ENCODE measurements at regions not wholly inside any gene's neighbourhood (a gene's known extent, or its start where the extent isn't known, plus 50 kb on each side); places are given as distances from the start of the nearest gene placed in this dataset.

GRCh38 chr5:89072842-89073672 is 190.1 kb upstream of the MEF2C start:
- CTCF ChIA-PET, result interaction anchor here (0.6 kb wide), 2 partner anchors 17 to 950 kb away, joined by 3 to 6 read pairs; no protein-coding TSS in a partner anchor
- H3K27ac ChIP-seq, result no peak overlapping the region
- POLR2A ChIA-PET (ENCODE audit: low non-redundant PET), result interaction anchor here (0.5 kb wide), 1 partner anchor 637 kb away, joined by 8 read pairs; no protein-coding TSS in a partner anchor
- TF ChIP-seq, protein P1, sequence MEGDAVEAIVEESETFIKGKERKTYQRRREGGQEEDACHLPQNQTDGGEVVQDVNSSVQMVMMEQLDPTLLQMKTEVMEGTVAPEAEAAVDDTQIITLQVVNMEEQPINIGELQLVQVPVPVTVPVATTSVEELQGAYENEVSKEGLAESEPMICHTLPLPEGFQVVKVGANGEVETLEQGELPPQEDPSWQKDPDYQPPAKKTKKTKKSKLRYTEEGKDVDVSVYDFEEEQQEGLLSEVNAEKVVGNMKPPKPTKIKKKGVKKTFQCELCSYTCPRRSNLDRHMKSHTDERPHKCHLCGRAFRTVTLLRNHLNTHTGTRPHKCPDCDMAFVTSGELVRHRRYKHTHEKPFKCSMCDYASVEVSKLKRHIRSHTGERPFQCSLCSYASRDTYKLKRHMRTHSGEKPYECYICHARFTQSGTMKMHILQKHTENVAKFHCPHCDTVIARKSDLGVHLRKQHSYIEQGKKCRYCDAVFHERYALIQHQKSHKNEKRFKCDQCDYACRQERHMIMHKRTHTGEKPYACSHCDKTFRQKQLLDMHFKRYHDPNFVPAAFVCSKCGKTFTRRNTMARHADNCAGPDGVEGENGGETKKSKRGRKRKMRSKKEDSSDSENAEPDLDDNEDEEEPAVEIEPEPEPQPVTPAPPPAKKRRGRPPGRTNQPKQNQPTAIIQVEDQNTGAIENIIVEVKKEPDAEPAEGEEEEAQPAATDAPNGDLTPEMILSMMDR (conservative IDR thresholded peaks at IDR 0.05; ENCODE audit: low read depth), result no peak
- no peak for DNase-seq (ENCODE audit: low spot score)

DNA sequence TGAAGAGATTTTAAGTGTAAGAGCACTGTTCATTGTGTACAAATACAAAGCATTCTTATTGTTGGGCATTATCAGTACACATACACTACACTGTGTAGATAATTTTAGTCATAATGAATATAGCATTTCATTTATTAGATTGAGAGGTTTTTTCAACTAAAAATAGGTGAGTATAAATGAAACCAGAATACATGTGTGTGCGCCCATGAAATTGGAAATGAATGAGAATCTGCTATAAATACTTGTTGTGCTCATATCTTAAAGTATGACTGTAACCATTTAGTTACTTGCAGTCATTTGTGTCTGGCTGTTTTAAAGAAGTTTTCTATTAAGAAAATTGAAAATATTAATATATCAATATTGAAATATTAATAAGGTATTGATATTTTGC is 189.0 kb upstream of the MEF2C start:
- ChIA-PET POLR2A (ENCODE audit: low non-redundant PET) (no interaction called here), CTCF (interaction anchor here (0.6 kb wide), 1 partner anchor 1150 kb away, joined by 3 read pairs; no protein-coding TSS in a partner anchor)
- TF ChIP-seq, protein P1 (conservative IDR thresholded peaks at IDR 0.05; ENCODE audit: low read depth), result no peak
- no peak overlapping the region for H3K27ac ChIP-seq
- DNase-seq (ENCODE audit: low spot score), result no peak

GRCh38 chr5:89071101-89071940 is 188.3 kb upstream of the MEF2C start:
- no peak for DNase-seq (ENCODE audit: low spot score)
- TF ChIP-seq, protein P1 (conservative IDR thresholded peaks at IDR 0.05; ENCODE audit: low read depth), result no peak
- no peak overlapping the region for H3K27ac ChIP-seq
- ChIA-PET POLR2A (ENCODE audit: low non-redundant PET) (no interaction called here), CTCF (interaction anchor here (0.6 kb wide), 1 partner anchor 1151 kb away, joined by 3 read pairs; no protein-coding TSS in a partner anchor)

GRCh38 chr5:89069591-89069990 is 186.6 kb upstream of the MEF2C start:
- TF ChIP-seq, protein P1 (conservative IDR thresholded peaks at IDR 0.05; ENCODE audit: low read depth), result no peak
- no peak for DNase-seq (ENCODE audit: low spot score)
- CTCF ChIA-PET, result no interaction called here
- H3K27ac ChIP-seq, result no peak overlapping the region
- POLR2A ChIA-PET (ENCODE audit: low non-redundant PET), result no interaction called here

DNA sequence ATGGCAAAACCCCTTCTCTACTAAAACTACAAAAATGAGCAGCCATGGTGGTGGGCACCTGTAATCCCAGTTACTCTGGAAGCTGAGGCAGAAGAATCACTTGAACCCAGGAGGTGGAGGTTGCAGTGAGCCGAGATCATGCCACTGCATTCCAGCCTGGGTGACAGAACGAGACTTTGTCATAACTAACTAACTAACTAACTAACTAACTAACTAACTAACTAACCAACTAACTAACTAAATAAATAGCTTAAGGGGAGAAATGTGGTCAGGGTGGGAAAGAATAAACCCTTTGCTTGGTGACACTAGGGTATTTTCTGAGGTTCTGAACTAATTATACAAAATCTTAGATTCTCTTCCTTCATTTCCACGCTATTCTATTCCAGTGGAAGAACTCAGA is 184.4 kb upstream of the MEF2C start:
- DNase-seq (ENCODE audit: low spot score), result no peak
- TF ChIP-seq, protein P1 (conservative IDR thresholded peaks at IDR 0.05; ENCODE audit: low read depth), result no peak
- ChIA-PET POLR2A (ENCODE audit: low non-redundant PET) (no interaction called here), CTCF (interaction anchor here (0.6 to 0.7 kb wide), 3 partner anchors 34 to 965 kb away, joined by 3 to 4 read pairs (median 3); no protein-coding TSS in a partner anchor)
- H3K27ac ChIP-seq, result no peak overlapping the region

- no peak overlapping the region for H3K27ac ChIP-seq
- ChIA-PET POLR2A (ENCODE audit: low non-redundant PET) (no interaction called here), CTCF (no interaction called here)
- DNase-seq (ENCODE audit: low spot score), result no peak
- TF ChIP-seq, protein P1 (conservative IDR thresholded peaks at IDR 0.05; ENCODE audit: low read depth), result no peak
Measured at GRCh38 chr5:89065919-89066318, 182.9 kb upstream of the MEF2C start.
